ENCODE measurements at regions not wholly inside any gene's neighbourhood (a gene's known extent, or its start where the extent isn't known, plus 50 kb on each side); places are given as distances from the start of the nearest gene placed in this dataset.

- Histone ChIP-seq H3K14ac (replicated peaks; ENCODE audit: low read depth, low read length) (no peak overlapping the region), H2BK5ac (ENCODE audit: low read depth, low read length, poor library complexity, severe bottlenecking) (no peak overlapping the region)
- POLR2A ChIA-PET (ENCODE audit: unreplicated experiment) = no interaction called here
Observed at GRCh38 chr6:164505425-164505824, 804.0 kb downstream of the C6orf118 start.

More at GRCh38 chr6:164505425-164505824, 804.0 kb downstream of the C6orf118 start:
- Histone ChIP-seq H4K5ac (ENCODE audit: low read depth, low read length) (no peak overlapping the region), H2BK120ac (ENCODE audit: low read depth, low read length) (no peak overlapping the region), H3K27me3 (ENCODE audit: control insufficient read depth, insufficient read depth, low read length) (no peaks in the 10 kb centered on the region), H4K8ac (ENCODE audit: low read depth in 2 of 2, low read length in 2 of 2) (no peak overlapping the region), H3K9me1 (ENCODE audit: insufficient read depth, low read length) (no peaks in the 10 kb centered on the region), H3K4ac (ENCODE audit: low read depth, low read length) (no peak overlapping the region), H3K9ac (ENCODE audit: low read depth, low read length) (no peak overlapping the region), H3K79me1 (ENCODE audit: low read depth in 1 of 2, low read length in 2 of 2) (no peaks in the 10 kb centered on the region), H3K36me3 (ENCODE audit: control insufficient read depth, insufficient read depth, low read length) (no peaks in the 10 kb centered on the region), H3K4me2 (ENCODE audit: low read depth, low read length) (no peak overlapping the region), H4K91ac (ENCODE audit: insufficient read depth, low read depth, low read length) (no peak overlapping the region), H2AK9ac (replicated peaks; ENCODE audit: low read depth, low read length, poor library complexity) (no peak overlapping the region), H3K9me3 (ENCODE audit: control insufficient read depth, insufficient read depth, low read length) (peaks cover 14% of the 10 kb centered on the region), H2AK5ac (ENCODE audit: low read depth, low read length) (no peak overlapping the region), H3K56ac (ENCODE audit: extremely low read depth, insufficient read depth, low read length) (no peak overlapping the region), H4K20me1 (ENCODE audit: insufficient read depth, low read length) (no peaks in the 10 kb centered on the region), H2BK15ac (ENCODE audit: low read depth, low read length) (no peak overlapping the region), H3K23ac (ENCODE audit: low read depth, low read length) (no peak overlapping the region), H2AFZ (replicated peaks; ENCODE audit: low read length, poor library complexity) (no peak overlapping the region), H2BK20ac (ENCODE audit: low read depth, low read length) (no peak overlapping the region), H3K27ac (ENCODE audit: insufficient read depth, low read length) (no peak overlapping the region), H3K4me1 (ENCODE audit: control insufficient read depth, insufficient read depth, low read length) (no peaks in the 10 kb centered on the region), H3K18ac (ENCODE audit: low read depth, low read length) (no peak overlapping the region), H3K4me3 (ENCODE audit: insufficient read depth, low read depth, low read length) (no peak overlapping the region)
- intact Hi-C loops (cut with micrococcal nuclease) = no loop called here
- dilution Hi-C loops (cut with HindIII; ENCODE audit: low sequenced_read_pairs, unreplicated experiment) = no loop called here
- BruUV-seq (replicated peaks) = no TSS peak
- ATAC-seq (ENCODE audit: low read depth) (no peak), DNase-seq (no peak)
- in situ Hi-C loops (cut with MboI; ENCODE audit: low sequenced_read_pairs) = no loop called here
- TF ChIP-seq RAD21 (IDR thresholded peaks at IDR 0.05; ENCODE audit: low read length) = no peak
- no peak for TF ChIP-seq MXI1 (IDR thresholded peaks at IDR 0.05; ENCODE audit: borderline replicate concordance, low read depth, low read length)
- no peak for TF ChIP-seq FOS (IDR thresholded peaks at IDR 0.05; ENCODE audit: low read depth, low read length)
- TF ChIP-seq NFE2L2 (IDR thresholded peaks at IDR 0.05; ENCODE audit: low read depth, low read length) = no peak
- TF ChIP-seq POLR2A (IDR thresholded peaks at IDR 0.05; ENCODE audit: low read depth, low read length) = no peak
- TF ChIP-seq CTCF (conservative IDR thresholded peaks at IDR 0.05; ENCODE audit: low read depth, low read length) = no peak
- TF ChIP-seq CHD1 (IDR thresholded peaks at IDR 0.05; ENCODE audit: low read depth, low read length) = no peak
- no peak for TF ChIP-seq RFX5 (IDR thresholded peaks at IDR 0.05; ENCODE audit: low read depth, low read length)
- TF ChIP-seq MAFK (IDR thresholded peaks at IDR 0.05; ENCODE audit: low read depth, low read length) = no peak
- TF ChIP-seq USF2 (IDR thresholded peaks at IDR 0.05; ENCODE audit: low read depth, low read length) = no peak
- no peak for TF ChIP-seq BHLHE40 (IDR thresholded peaks at IDR 0.05; ENCODE audit: low read depth, low read length)
- TF ChIP-seq SMC3 (IDR thresholded peaks at IDR 0.05; ENCODE audit: low read depth, low read length) = no peak
- CTCF ChIA-PET = no interaction called here
- no CpG with 5 or more reads among the region's 4 CpGs for WGBS, 2 experiments (ENCODE audit: extremely low coverage in 2 of 2, insufficient read length in 1 of 2)

All from IMR-90 (cell line).